WTC11 (cell line): ENCODE measurements at regions not wholly inside any gene's neighbourhood (a gene's known extent, or its start where the extent isn't known, plus 50 kb on each side); places are given as distances from the start of the nearest gene placed in this dataset.

ENCODE experiments used
- ATAC-seq: fragments of 200-7000 bp; cut with Tn5 transposase; 2 replicates; pipeline ENCODE4 v1.10.0; 2021; ENCODE audit warnings: mild to moderate bottlenecking, moderate library complexity
- CTCF ChIA-PET: fragments of 300-600 bp; sonication (Branson Sonifier 250); formaldehyde crosslinking; loops from one replicate; lab custom pipeline; 2021; ENCODE audit warnings: antibody characterized with exemption; lab: Charles Lee
- POLR2A ChIA-PET: fragments of 350-600 bp; sonication (Branson Sonifier 250); formaldehyde crosslinking; loops from one replicate; lab custom pipeline; 2021; ENCODE audit warnings: antibody characterized with exemption; lab: Charles Lee
- DNase-seq: peaks from one replicate; pipeline ENCODE4 v3.0.0; 2021; ENCODE audit warnings: low spot score
- H3K27ac Mint-ChIP-seq: 2 replicates; pipeline ENCODE4 v1.8.0; 2021; ENCODE audit warnings: mixed read lengths
- H3K27me3 Mint-ChIP-seq: 2 replicates; pipeline ENCODE4 v1.8.0; 2021; ENCODE audit warnings: low read depth, mild to moderate bottlenecking, moderate library complexity, mixed read lengths
- H3K36me3 Mint-ChIP-seq: 2 replicates; pipeline ENCODE4 v1.8.0; 2021; ENCODE audit warnings: mixed read lengths
- H3K4me1 Mint-ChIP-seq: 2 replicates; pipeline ENCODE4 v1.8.0; 2022; ENCODE audit warnings: mixed read lengths
- H3K4me3 Mint-ChIP-seq: 2 replicates; pipeline ENCODE4 v1.8.0; 2021; ENCODE audit warnings: mild to moderate bottlenecking, moderate library complexity, mixed read lengths
- H3K9me3 Mint-ChIP-seq: 2 replicates; pipeline ENCODE4 v1.8.0; 2021; ENCODE audit warnings: mixed read lengths
- AFF4 ChIP-seq: sonication (generic); formaldehyde crosslinking; IDR thresholded peaks from 2 replicates; pipeline ENCODE4 v1.8.1; 2023; ENCODE audit warnings: mild to moderate bottlenecking, missing genetic modification reagents, borderline replicate concordance
- ETV6 ChIP-seq: sonication (generic); formaldehyde crosslinking; IDR thresholded peaks from 2 replicates; pipeline ENCODE4 v1.8.1; 2022; ENCODE audit warnings: mild to moderate bottlenecking, missing genetic modification reagents
- HMGA2 ChIP-seq: fragments of 250-450 bp; sonication (Bioruptor Pico); IDR thresholded peaks from 2 replicates; pipeline ENCODE4 v1.4.0; 2021; ENCODE audit warnings: mild to moderate bottlenecking, moderate library complexity
- MLX ChIP-seq: sonication (generic); formaldehyde crosslinking; IDR thresholded peaks from 2 replicates; pipeline ENCODE4 v1.8.1; 2023; ENCODE audit warnings: mild to moderate bottlenecking, missing genetic modification reagents, moderate library complexity
- PRDM15 ChIP-seq: sonication (generic); formaldehyde crosslinking; IDR thresholded peaks from 2 replicates; pipeline ENCODE4 v1.8.0; 2022; ENCODE audit warnings: missing genetic modification reagents
- PRRX2 ChIP-seq: fragments of 250-450 bp; sonication (Bioruptor Pico); IDR thresholded peaks from 2 replicates; pipeline ENCODE4 v1.8.0; 2021; ENCODE audit warnings: mild to moderate bottlenecking
- ZNF121 ChIP-seq: sonication (generic); formaldehyde crosslinking; IDR thresholded peaks from 2 replicates; pipeline ENCODE4 v1.8.0; 2023; ENCODE audit warnings: missing genetic modification reagents
- TF ChIP-seq, protein P1 (sequence below): fragments of 200-600 bp; IDR thresholded peaks from 2 replicates; pipeline ENCODE4 v1.8.0; 2022; ENCODE audit warnings: antibody characterized with exemption
- TF ChIP-seq, protein P2 (sequence below): sonication (generic); formaldehyde crosslinking; IDR thresholded peaks from 2 replicates; pipeline ENCODE4 v1.8.1; 2023; ENCODE audit warnings: mild to moderate bottlenecking, missing genetic modification reagents, moderate library complexity
- TF ChIP-seq, protein P3 (sequence below): fragments of 250-450 bp; sonication (Bioruptor Pico); IDR thresholded peaks from 2 replicates; pipeline ENCODE4 v1.9.0; 2021; ENCODE audit warnings: mild to moderate bottlenecking, borderline replicate concordance
- TF ChIP-seq, protein P4 (sequence below): sonication (generic); formaldehyde crosslinking; IDR thresholded peaks from 2 replicates; pipeline ENCODE4 v1.8.0; 2022; ENCODE audit warnings: mild to moderate bottlenecking, missing genetic modification reagents
- TF ChIP-seq, protein P5 (sequence below): fragments of 250-450 bp; sonication (Bioruptor Pico); IDR thresholded peaks from 2 replicates; pipeline ENCODE4 v1.9.0; 2021; ENCODE audit warnings: mild to moderate bottlenecking

- no peak overlapping the region for H3K27ac Mint-ChIP-seq
- peak overlapping the region; percentile 29 for H3K4me3 Mint-ChIP-seq
- ATAC-seq (peak; percentile 64), DNase-seq (no peak)
- no peaks in the 10 kb centered on the region for H3K27me3 Mint-ChIP-seq
- no peaks in the 10 kb centered on the region for H3K9me3 Mint-ChIP-seq
- TF ChIP-seq MLX (no peak), ETV6 (CRISPR knock-in tag) (no peak), PRDM15 (CRISPR knock-in tag) (no peak), HMGA2 (no peak), AFF4 (CRISPR knock-in tag) (no peak)
- TF ChIP-seq, protein P1, sequence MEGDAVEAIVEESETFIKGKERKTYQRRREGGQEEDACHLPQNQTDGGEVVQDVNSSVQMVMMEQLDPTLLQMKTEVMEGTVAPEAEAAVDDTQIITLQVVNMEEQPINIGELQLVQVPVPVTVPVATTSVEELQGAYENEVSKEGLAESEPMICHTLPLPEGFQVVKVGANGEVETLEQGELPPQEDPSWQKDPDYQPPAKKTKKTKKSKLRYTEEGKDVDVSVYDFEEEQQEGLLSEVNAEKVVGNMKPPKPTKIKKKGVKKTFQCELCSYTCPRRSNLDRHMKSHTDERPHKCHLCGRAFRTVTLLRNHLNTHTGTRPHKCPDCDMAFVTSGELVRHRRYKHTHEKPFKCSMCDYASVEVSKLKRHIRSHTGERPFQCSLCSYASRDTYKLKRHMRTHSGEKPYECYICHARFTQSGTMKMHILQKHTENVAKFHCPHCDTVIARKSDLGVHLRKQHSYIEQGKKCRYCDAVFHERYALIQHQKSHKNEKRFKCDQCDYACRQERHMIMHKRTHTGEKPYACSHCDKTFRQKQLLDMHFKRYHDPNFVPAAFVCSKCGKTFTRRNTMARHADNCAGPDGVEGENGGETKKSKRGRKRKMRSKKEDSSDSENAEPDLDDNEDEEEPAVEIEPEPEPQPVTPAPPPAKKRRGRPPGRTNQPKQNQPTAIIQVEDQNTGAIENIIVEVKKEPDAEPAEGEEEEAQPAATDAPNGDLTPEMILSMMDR, result peak; percentile 60
- TF ChIP-seq, protein P2, sequence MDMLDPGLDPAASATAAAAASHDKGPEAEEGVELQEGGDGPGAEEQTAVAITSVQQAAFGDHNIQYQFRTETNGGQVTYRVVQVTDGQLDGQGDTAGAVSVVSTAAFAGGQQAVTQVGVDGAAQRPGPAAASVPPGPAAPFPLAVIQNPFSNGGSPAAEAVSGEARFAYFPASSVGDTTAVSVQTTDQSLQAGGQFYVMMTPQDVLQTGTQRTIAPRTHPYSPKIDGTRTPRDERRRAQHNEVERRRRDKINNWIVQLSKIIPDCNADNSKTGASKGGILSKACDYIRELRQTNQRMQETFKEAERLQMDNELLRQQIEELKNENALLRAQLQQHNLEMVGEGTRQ, result no peak
- peaks cover 6% of the 10 kb centered on the region; the same call in 1 of the 2 replicates for H3K4me1 Mint-ChIP-seq
- CTCF ChIA-PET, result interaction anchor here (0.5 to 7.8 kb wide), 57 partner anchors 9 to 1401 kb away, joined by 3 to 232 read pairs (median 4); partner anchors contain the start of genes ASB4 and PON3
- no peaks in the 10 kb centered on the region for H3K36me3 Mint-ChIP-seq
- POLR2A ChIA-PET, result interaction anchor here (0.7 kb wide), 1 partner anchor 570 kb away, joined by 4 read pairs; no protein-coding TSS in a partner anchor
Measured at GRCh38 chr7:95690367-95690947, 81.9 kb upstream of the DYNC1I1 start.

DNA sequence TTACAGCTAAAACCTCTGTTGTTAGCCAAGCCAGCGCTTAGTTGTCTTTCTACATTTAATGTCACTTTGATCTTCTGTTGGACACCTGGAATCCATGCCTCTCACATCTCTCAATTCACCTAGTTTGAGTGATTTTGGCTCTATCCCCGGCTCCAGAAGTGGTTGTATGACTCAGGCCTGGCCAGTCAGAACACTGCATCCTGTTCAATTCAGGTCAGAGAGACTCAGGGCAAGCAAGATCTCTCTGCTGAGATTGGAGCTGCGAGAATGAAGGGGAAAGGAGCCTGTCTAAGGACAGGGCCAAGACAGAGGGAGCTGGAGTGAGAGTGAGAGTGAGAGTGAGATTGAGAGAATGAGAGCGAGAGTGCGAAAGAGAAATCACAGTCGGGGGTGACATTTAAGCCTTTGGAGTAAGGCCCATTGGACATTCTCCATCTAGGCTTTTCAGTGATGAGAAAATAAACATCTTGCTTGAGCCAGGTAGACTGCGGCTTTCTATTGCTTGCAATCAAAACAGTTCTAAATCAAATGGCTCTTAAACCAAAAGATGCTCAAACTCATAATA is 83.3 kb upstream of the DYNC1I1 start:
- DNase-seq, result no peak
- ChIA-PET CTCF (interaction anchor here (0.6 to 7.8 kb wide), 11 partner anchors 110 to 1032 kb away, joined by 3 to 232 read pairs (median 6); partner anchors contain the start of gene PON3), POLR2A (no interaction called here)
- H3K4me3 Mint-ChIP-seq, result no peak overlapping the region
- no peaks in the 10 kb centered on the region for H3K27me3 Mint-ChIP-seq
- H3K9me3 Mint-ChIP-seq, result no peaks in the 10 kb centered on the region
- ATAC-seq, result no peak
- H3K27ac Mint-ChIP-seq, result peak overlapping the region; percentile 32
- TF ChIP-seq, protein P3, sequence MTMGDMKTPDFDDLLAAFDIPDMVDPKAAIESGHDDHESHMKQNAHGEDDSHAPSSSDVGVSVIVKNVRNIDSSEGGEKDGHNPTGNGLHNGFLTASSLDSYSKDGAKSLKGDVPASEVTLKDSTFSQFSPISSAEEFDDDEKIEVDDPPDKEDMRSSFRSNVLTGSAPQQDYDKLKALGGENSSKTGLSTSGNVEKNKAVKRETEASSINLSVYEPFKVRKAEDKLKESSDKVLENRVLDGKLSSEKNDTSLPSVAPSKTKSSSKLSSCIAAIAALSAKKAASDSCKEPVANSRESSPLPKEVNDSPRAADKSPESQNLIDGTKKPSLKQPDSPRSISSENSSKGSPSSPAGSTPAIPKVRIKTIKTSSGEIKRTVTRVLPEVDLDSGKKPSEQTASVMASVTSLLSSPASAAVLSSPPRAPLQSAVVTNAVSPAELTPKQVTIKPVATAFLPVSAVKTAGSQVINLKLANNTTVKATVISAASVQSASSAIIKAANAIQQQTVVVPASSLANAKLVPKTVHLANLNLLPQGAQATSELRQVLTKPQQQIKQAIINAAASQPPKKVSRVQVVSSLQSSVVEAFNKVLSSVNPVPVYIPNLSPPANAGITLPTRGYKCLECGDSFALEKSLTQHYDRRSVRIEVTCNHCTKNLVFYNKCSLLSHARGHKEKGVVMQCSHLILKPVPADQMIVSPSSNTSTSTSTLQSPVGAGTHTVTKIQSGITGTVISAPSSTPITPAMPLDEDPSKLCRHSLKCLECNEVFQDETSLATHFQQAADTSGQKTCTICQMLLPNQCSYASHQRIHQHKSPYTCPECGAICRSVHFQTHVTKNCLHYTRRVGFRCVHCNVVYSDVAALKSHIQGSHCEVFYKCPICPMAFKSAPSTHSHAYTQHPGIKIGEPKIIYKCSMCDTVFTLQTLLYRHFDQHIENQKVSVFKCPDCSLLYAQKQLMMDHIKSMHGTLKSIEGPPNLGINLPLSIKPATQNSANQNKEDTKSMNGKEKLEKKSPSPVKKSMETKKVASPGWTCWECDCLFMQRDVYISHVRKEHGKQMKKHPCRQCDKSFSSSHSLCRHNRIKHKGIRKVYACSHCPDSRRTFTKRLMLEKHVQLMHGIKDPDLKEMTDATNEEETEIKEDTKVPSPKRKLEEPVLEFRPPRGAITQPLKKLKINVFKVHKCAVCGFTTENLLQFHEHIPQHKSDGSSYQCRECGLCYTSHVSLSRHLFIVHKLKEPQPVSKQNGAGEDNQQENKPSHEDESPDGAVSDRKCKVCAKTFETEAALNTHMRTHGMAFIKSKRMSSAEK (CRISPR knock-in tag), result no peak
- no peak for TF ChIP-seq PRRX2 (CRISPR knock-in tag)
- TF ChIP-seq ZNF121 (CRISPR knock-in tag), result no peak
- TF ChIP-seq, protein P4, sequence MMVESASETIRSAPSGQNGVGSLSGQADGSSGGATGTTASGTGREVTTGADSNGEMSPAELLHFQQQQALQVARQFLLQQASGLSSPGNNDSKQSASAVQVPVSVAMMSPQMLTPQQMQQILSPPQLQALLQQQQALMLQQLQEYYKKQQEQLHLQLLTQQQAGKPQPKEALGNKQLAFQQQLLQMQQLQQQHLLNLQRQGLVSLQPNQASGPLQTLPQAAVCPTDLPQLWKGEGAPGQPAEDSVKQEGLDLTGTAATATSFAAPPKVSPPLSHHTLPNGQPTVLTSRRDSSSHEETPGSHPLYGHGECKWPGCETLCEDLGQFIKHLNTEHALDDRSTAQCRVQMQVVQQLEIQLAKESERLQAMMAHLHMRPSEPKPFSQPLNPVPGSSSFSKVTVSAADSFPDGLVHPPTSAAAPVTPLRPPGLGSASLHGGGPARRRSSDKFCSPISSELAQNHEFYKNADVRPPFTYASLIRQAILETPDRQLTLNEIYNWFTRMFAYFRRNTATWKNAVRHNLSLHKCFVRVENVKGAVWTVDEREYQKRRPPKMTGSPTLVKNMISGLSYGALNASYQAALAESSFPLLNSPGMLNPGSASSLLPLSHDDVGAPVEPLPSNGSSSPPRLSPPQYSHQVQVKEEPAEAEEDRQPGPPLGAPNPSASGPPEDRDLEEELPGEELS, result no peak
- TF ChIP-seq, protein P5, sequence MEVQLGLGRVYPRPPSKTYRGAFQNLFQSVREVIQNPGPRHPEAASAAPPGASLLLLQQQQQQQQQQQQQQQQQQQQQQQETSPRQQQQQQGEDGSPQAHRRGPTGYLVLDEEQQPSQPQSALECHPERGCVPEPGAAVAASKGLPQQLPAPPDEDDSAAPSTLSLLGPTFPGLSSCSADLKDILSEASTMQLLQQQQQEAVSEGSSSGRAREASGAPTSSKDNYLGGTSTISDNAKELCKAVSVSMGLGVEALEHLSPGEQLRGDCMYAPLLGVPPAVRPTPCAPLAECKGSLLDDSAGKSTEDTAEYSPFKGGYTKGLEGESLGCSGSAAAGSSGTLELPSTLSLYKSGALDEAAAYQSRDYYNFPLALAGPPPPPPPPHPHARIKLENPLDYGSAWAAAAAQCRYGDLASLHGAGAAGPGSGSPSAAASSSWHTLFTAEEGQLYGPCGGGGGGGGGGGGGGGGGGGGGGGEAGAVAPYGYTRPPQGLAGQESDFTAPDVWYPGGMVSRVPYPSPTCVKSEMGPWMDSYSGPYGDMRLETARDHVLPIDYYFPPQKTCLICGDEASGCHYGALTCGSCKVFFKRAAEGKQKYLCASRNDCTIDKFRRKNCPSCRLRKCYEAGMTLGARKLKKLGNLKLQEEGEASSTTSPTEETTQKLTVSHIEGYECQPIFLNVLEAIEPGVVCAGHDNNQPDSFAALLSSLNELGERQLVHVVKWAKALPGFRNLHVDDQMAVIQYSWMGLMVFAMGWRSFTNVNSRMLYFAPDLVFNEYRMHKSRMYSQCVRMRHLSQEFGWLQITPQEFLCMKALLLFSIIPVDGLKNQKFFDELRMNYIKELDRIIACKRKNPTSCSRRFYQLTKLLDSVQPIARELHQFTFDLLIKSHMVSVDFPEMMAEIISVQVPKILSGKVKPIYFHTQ (CRISPR knock-in tag), result no peak
- H3K4me1 Mint-ChIP-seq, result peaks cover 6% of the 10 kb centered on the region; the same call in 1 of the 2 replicates
- no peaks in the 10 kb centered on the region for H3K36me3 Mint-ChIP-seq
